ENCODE measurements at regions not wholly inside any gene's neighbourhood (a gene's known extent, or its start where the extent isn't known, plus 50 kb on each side); places are given as distances from the start of the nearest gene placed in this dataset.
A peak's percentile ranks its signal among the peaks of the same experiment; 100 is the strongest.

GRCh38 chr1:222114536-222115156 lies 372.8 kb upstream of the DUSP10 start:
- peaks cover 0 to 7% of the 10 kb centered on the region in 2 donors for H3K9me3 Mint-ChIP-seq
- ATAC-seq, result no peak
- H3K4me1 Mint-ChIP-seq, result no peaks in the 10 kb centered on the region
- H3K4me3 Mint-ChIP-seq, result no peak overlapping the region
- H3K27me3 Mint-ChIP-seq, result peaks cover 5% of the 10 kb centered on the region
- DNase-seq, result no peak
- H3K27ac Mint-ChIP-seq, result peak overlapping the region in 1 of 2 donors; percentile 36

DNA sequence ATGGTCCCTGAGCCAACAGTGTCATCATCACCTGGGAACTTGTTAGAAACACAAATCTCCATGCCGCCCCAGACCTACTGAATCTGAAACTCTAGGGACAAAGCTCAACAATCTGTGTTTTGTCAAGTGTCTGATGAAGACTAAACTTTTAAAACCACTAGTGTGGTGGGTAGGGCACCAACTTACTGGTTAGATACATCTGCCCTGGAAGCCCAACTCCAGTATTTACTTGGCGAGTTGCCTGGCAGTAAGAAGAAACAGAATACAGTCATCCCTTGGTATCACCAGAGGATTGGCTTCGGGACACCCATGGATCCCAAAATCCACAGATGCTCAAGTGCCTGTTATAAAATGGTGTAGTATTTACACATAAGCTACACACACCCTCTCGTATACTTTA lies 367.9 kb upstream of the DUSP10 start:
- Mint-ChIP-seq H3K27me3 (no peaks in the 10 kb centered on the region), H3K9me3 (peaks cover 0 to 7% of the 10 kb centered on the region in 2 donors)
- DNase-seq, result no peak

GRCh38 chr1:222107975-222108374 lies 366.1 kb upstream of the DUSP10 start:
- Mint-ChIP-seq H3K27ac (no peak overlapping the region), H3K27me3 (no peaks in the 10 kb centered on the region), H3K4me3 (no peak overlapping the region), H3K4me1 (no peaks in the 10 kb centered on the region), H3K9me3 (no peaks in the 10 kb centered on the region)
- peak; percentile 37 for ATAC-seq
- DNase-seq, result no peak

More for the DNA sequence above, 367.9 kb upstream of the DUSP10 start:
- no peak overlapping the region for H3K4me3 Mint-ChIP-seq
- no peak overlapping the region for H3K27ac Mint-ChIP-seq
- H3K4me1 Mint-ChIP-seq, result no peaks in the 10 kb centered on the region
- no peak for ATAC-seq

- H3K4me1 Mint-ChIP-seq, result no peaks in the 10 kb centered on the region
- ATAC-seq (no peak), DNase-seq (no peak)
- no peak overlapping the region for H3K27ac Mint-ChIP-seq
- no peaks in the 10 kb centered on the region for H3K9me3 Mint-ChIP-seq
- H3K4me3 Mint-ChIP-seq, result no peak overlapping the region
- H3K27me3 Mint-ChIP-seq, result no peaks in the 10 kb centered on the region
Observed at GRCh38 chr1:222107267-222107666, 365.4 kb upstream of the DUSP10 start.

- H3K27me3 Mint-ChIP-seq, result no peaks in the 10 kb centered on the region
- no peaks in the 10 kb centered on the region for H3K9me3 Mint-ChIP-seq
- DNase-seq (no peak), ATAC-seq (no peak)
- H3K4me3 Mint-ChIP-seq, result no peak overlapping the region
- H3K27ac Mint-ChIP-seq, result no peak overlapping the region
- H3K4me1 Mint-ChIP-seq, result no peaks in the 10 kb centered on the region
Observed at GRCh38 chr1:222106377-222106776, 364.5 kb upstream of the DUSP10 start.

DNA sequence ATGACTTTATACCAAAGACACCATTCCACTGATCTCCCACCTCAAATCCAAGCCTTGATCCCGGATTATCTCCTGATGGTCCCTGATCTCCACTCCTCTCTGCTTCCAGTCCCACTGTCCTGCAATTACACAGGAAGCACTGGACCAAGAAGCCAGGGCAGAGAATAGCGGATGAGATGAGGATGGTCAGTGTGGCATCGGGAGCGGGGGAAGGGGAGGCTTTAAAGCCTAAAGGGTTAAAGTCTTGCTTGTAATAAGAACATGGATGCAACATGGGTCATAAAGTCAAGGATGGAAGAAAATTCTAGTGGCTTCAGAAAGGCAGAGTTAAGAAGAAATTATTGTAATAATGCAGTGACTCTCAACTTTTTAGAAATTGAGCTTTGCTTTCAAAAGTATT lies 364.0 kb upstream of the DUSP10 start:
- DNase-seq (no peak), ATAC-seq (no peak)
- Mint-ChIP-seq H3K4me1 (no peaks in the 10 kb centered on the region), H3K27ac (no peak overlapping the region), H3K9me3 (no peaks in the 10 kb centered on the region), H3K27me3 (no peaks in the 10 kb centered on the region), H3K4me3 (no peak overlapping the region)

GRCh38 chr1:222105393-222105737 lies 363.5 kb upstream of the DUSP10 start:
- Mint-ChIP-seq H3K4me1 (no peaks in the 10 kb centered on the region), H3K27ac (no peak overlapping the region), H3K9me3 (no peaks in the 10 kb centered on the region), H3K27me3 (no peaks in the 10 kb centered on the region), H3K4me3 (no peak overlapping the region)
- no peak for ATAC-seq
- no peak for DNase-seq

- Mint-ChIP-seq H3K27me3 (no peaks in the 10 kb centered on the region), H3K4me3 (no peak overlapping the region), H3K27ac (no peak overlapping the region), H3K4me1 (no peaks in the 10 kb centered on the region), H3K9me3 (no peaks in the 10 kb centered on the region)
- no peak for DNase-seq
- ATAC-seq, result no peak
Observed at GRCh38 chr1:222104694-222105392, 363.0 kb upstream of the DUSP10 start.

DNA sequence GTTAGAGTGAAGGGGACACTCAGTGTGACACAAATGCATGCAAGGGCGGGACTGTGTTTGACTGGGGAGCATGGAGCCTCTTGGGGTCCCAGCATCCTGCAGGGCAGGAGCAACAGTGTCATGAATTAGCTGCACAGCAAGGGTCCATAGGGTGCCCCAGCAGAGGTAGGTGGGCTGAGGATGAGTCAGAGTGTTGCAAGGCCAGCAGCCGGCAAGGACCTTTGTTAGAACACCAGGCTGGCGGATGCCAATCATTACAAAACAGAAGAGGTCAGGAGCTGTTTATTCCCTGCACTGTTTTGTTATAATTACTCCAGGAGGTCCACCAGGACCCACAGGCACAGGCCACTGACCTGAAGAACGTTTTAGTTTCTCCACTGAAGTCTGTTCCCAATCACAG lies 362.2 kb upstream of the DUSP10 start:
- ATAC-seq (no peak), DNase-seq (no peak)
- H3K27ac Mint-ChIP-seq, result peak overlapping the region; percentile 69 to 79
- H3K4me1 Mint-ChIP-seq, result no peaks in the 10 kb centered on the region
- no peaks in the 10 kb centered on the region for H3K9me3 Mint-ChIP-seq
- H3K27me3 Mint-ChIP-seq, result no peaks in the 10 kb centered on the region
- H3K4me3 Mint-ChIP-seq, result no peak overlapping the region

DNA sequence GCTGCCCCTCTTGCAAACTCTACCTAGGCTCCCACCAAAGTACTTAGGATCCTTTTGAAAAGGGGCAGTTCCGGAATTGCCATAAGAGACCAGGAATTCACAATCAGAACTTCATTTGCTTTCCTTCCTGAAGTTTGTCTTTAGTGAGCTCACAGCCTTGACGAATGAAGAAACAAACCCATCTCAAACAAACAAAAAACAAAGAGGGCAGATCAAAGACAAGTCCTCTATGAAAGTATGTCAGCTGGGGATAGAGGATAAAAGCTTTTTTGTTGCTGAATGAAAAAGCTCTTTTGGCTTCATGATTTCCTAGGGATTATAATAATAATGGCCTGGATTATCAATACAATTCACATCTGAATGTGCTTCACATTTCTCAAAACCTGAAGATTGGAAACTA lies 357.9 kb upstream of the DUSP10 start:
- Mint-ChIP-seq H3K27me3 (no peaks in the 10 kb centered on the region), H3K27ac (no peak overlapping the region), H3K9me3 (no peaks in the 10 kb centered on the region), H3K4me3 (no peak overlapping the region), H3K4me1 (no peaks in the 10 kb centered on the region)
- ATAC-seq, result no peak
- no peak for DNase-seq

- DNase-seq (no peak), ATAC-seq (no peak)
- Mint-ChIP-seq H3K4me1 (no peaks in the 10 kb centered on the region), H3K4me3 (no peak overlapping the region), H3K27ac (no peak overlapping the region), H3K27me3 (no peaks in the 10 kb centered on the region), H3K9me3 (no peaks in the 10 kb centered on the region)
Observed at GRCh38 chr1:222098404-222098803, 356.5 kb upstream of the DUSP10 start.

- H3K9me3 Mint-ChIP-seq, result no peaks in the 10 kb centered on the region
- H3K27me3 Mint-ChIP-seq, result no peaks in the 10 kb centered on the region
- no peak for DNase-seq
- no peak overlapping the region for H3K27ac Mint-ChIP-seq
- no peak overlapping the region for H3K4me3 Mint-ChIP-seq
- no peak for ATAC-seq
- no peaks in the 10 kb centered on the region for H3K4me1 Mint-ChIP-seq
Observed at GRCh38 chr1:222097588-222097987, 355.7 kb upstream of the DUSP10 start.

GRCh38 chr1:222096883-222097282 lies 355.0 kb upstream of the DUSP10 start:
- ATAC-seq (no peak), DNase-seq (no peak)
- H3K4me1 Mint-ChIP-seq, result no peaks in the 10 kb centered on the region
- no peak overlapping the region for H3K27ac Mint-ChIP-seq
- H3K27me3 Mint-ChIP-seq, result no peaks in the 10 kb centered on the region
- H3K9me3 Mint-ChIP-seq, result no peaks in the 10 kb centered on the region
- H3K4me3 Mint-ChIP-seq, result no peak overlapping the region

DNA sequence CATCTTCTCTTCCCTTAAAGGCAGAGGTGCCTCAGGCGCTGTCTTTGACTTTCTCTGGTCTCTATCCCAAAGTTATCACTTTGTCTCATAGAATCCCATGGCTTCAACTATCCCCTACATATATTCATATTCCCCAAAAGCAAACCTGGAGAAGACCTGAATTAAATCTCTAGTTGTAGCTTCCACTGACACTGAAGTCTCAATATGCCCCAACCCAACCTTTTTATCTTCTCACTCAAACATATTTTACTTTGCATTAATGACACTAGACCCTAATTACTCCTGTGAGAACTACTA lies 354.5 kb upstream of the DUSP10 start:
- ATAC-seq, result no peak
- Mint-ChIP-seq H3K27ac (no peak overlapping the region), H3K4me1 (no peaks in the 10 kb centered on the region), H3K4me3 (no peak overlapping the region), H3K27me3 (no peaks in the 10 kb centered on the region), H3K9me3 (no peaks in the 10 kb centered on the region)
- no peak for DNase-seq

- ATAC-seq, result peak; percentile 75
- Mint-ChIP-seq H3K27me3 (no peaks in the 10 kb centered on the region), H3K4me1 (no peaks in the 10 kb centered on the region), H3K27ac (no peak overlapping the region), H3K9me3 (no peaks in the 10 kb centered on the region), H3K4me3 (no peak overlapping the region)
- DNase-seq, result peak; percentile 49 to 54
Observed at GRCh38 chr1:222095606-222096475, 354.0 kb upstream of the DUSP10 start.

DNA sequence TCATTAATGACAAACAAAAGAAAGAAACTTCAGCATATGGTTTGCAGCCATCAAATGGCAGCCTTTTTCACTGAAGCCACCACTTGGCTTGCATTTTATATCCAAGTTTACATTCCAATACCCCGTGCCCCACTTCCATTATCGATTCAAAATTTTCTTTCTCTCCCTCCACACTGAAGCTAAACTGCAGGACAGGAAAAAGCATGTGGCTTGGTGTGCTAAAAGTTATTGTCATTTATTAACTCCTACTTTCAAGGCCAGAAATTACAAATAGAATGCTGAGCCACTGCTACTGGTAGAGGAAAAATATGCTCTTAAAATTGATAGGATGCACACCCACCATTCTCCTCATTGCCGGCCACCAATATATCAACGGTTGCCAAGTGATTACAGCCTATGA lies 351.6 kb upstream of the DUSP10 start:
- Mint-ChIP-seq H3K4me3 (no peak overlapping the region), H3K9me3 (no peaks in the 10 kb centered on the region), H3K4me1 (no peaks in the 10 kb centered on the region), H3K27ac (no peak overlapping the region), H3K27me3 (peaks cover 6% of the 10 kb centered on the region)
- ATAC-seq (no peak), DNase-seq (no peak)
